GM23338 (cell line): ENCODE measurements at regions not wholly inside any gene's neighbourhood (a gene's known extent, or its start where the extent isn't known, plus 50 kb on each side); places are given as distances from the start of the nearest gene placed in this dataset.

ENCODE experiments used
- ATAC-seq: fragments of 200-7000 bp; cut with Tn5 transposase; 3 replicates; pipeline ENCODE4 v1.9.1; 2020
- DNase-seq: peaks from one replicate; pipeline ENCODE4 v3.0.0-alpha.2; 2015; ENCODE audit warnings: low spot score
- H2AFZ ChIP-seq: fragments of 200-600 bp; sonication (generic); 2 replicates; pipeline ENCODE4 v1.8.0; 2016; ENCODE audit warnings: antibody characterized with exemption, mild to moderate bottlenecking, moderate library complexity
- H3F3A ChIP-seq: fragments of 200-600 bp; sonication (generic); replicated peaks from 2 replicates; pipeline ENCODE4 v1.8.0; 2017; ENCODE audit warnings: antibody characterized with exemption, mixed run types, low read depth
- H3K27ac ChIP-seq: fragments of 200-600 bp; sonication (generic); 2 replicates; pipeline ENCODE4 v1.6.1; 2016; ENCODE audit warnings: low read depth
- H3K27me3 ChIP-seq: fragments of 200-600 bp; sonication (generic); 2 replicates; pipeline ENCODE4 v1.8.0; 2016; ENCODE audit warnings: mild to moderate bottlenecking, mixed run types, moderate library complexity; ENCODE audit not compliant: insufficient read depth
- H3K36me3 ChIP-seq: fragments of 200-600 bp; sonication (generic); 2 replicates; pipeline ENCODE4 v1.8.0; 2016; ENCODE audit warnings: mild to moderate bottlenecking; ENCODE audit not compliant: insufficient read depth
- H3K4me1 ChIP-seq: fragments of 200-600 bp; sonication (generic); 2 replicates; pipeline ENCODE4 v1.8.0; 2016; ENCODE audit warnings: mild to moderate bottlenecking, moderate library complexity; ENCODE audit not compliant: insufficient read depth
- H3K4me2 ChIP-seq: fragments of 200-600 bp; sonication (generic); 2 replicates; pipeline ENCODE4 v1.7.1; 2017; ENCODE audit warnings: mixed run types
- H3K4me3 ChIP-seq: fragments of 200-600 bp; sonication (generic); 2 replicates; pipeline ENCODE4 v1.6.1; 2016; ENCODE audit warnings: mixed run types
- H3K79me2 ChIP-seq: fragments of 200-600 bp; sonication (generic); replicated peaks from 2 replicates; pipeline ENCODE4 v1.8.0; 2017; ENCODE audit warnings: mild to moderate bottlenecking; ENCODE audit not compliant: insufficient read depth
- H3K9me2 ChIP-seq: fragments of 200-600 bp; sonication (generic); 2 replicates; pipeline ENCODE4 v1.8.0; 2017; ENCODE audit not compliant: insufficient read depth
- H4K20me1 ChIP-seq: fragments of 200-600 bp; sonication (generic); replicated peaks from 2 replicates; pipeline ENCODE4 v1.8.0; 2017; ENCODE audit warnings: mild to moderate bottlenecking; ENCODE audit not compliant: insufficient read depth
- H3K27ac Mint-ChIP-seq: 2 replicates; pipeline ENCODE4 v1.8.0; 2020; ENCODE audit warnings: inconsistent platforms, mild to moderate bottlenecking, moderate library complexity, mixed read lengths
- H3K27me3 Mint-ChIP-seq: 3 replicates; pipeline ENCODE4 v1.8.0; 2022; ENCODE audit warnings: low read depth, mild to moderate bottlenecking, moderate library complexity, mixed read lengths, inconsistent platforms; ENCODE audit not compliant: insufficient read depth, poor library complexity
- H3K36me3 Mint-ChIP-seq: 3 replicates; pipeline ENCODE4 v1.8.0; 2021; ENCODE audit warnings: low read depth, mild to moderate bottlenecking, inconsistent platforms, moderate library complexity, mixed read lengths
- H3K4me1 Mint-ChIP-seq: 3 replicates; pipeline ENCODE4 v1.8.0; 2020; ENCODE audit warnings: mild to moderate bottlenecking, inconsistent platforms, mixed read lengths
- H3K4me3 Mint-ChIP-seq: 3 replicates; pipeline ENCODE4 v1.8.0; 2021; ENCODE audit warnings: moderate library complexity, mild to moderate bottlenecking, inconsistent platforms, mixed read lengths
- H3K9me3 Mint-ChIP-seq: 3 replicates; pipeline ENCODE4 v1.8.0; 2020; ENCODE audit warnings: moderate library complexity, mild to moderate bottlenecking, inconsistent platforms, mixed read lengths
- CREB1 ChIP-seq: fragments of 250-450 bp; sonication (Bioruptor Pico); IDR thresholded peaks from 2 replicates; pipeline ENCODE4 v1.5.0; 2020; ENCODE audit warnings: low read depth, mild to moderate bottlenecking, moderate library complexity
- ETS1 ChIP-seq: IDR thresholded peaks from 2 replicates; pipeline ENCODE4 v1.6.1; 2016; ENCODE audit warnings: antibody characterized with exemption
- EZH2 ChIP-seq: fragments of 200-600 bp; sonication (generic); IDR thresholded peaks from one replicate; pipeline ENCODE4 v1.8.0; 2017; ENCODE audit warnings: antibody characterized with exemption, mild to moderate bottlenecking, low read depth; ENCODE audit not compliant: unreplicated experiment
- EZH2phosphoT487 ChIP-seq: fragments of 200-600 bp; sonication (generic); IDR thresholded peaks from one replicate; pipeline ENCODE4 v1.8.1; 2018; ENCODE audit warnings: antibody characterized with exemption; ENCODE audit not compliant: unreplicated experiment
- JUNB ChIP-seq: IDR thresholded peaks from one replicate; pipeline ENCODE4 v1.6.1; 2016; ENCODE audit warnings: antibody characterized with exemption; ENCODE audit not compliant: unreplicated experiment
- NANOG ChIP-seq: IDR thresholded peaks from 2 replicates; pipeline ENCODE4 v1.6.1; 2016; ENCODE audit warnings: antibody characterized with exemption, borderline replicate concordance
- POLR2AphosphoS5 ChIP-seq: IDR thresholded peaks from 2 replicates; pipeline ENCODE4 v1.6.1; 2016; ENCODE audit warnings: antibody characterized with exemption, low read depth
- STAT1 ChIP-seq: IDR thresholded peaks from one replicate; pipeline ENCODE4 v1.6.1; 2016; ENCODE audit warnings: antibody characterized with exemption; ENCODE audit not compliant: unreplicated experiment
- ZNF114 ChIP-seq: fragments of 250-450 bp; sonication (Bioruptor Pico); IDR thresholded peaks from 2 replicates; pipeline ENCODE4 v1.5.0; 2020; ENCODE audit warnings: mild to moderate bottlenecking, moderate library complexity
- ZNF331 ChIP-seq: fragments of 250-450 bp; sonication (Bioruptor Pico); IDR thresholded peaks from 2 replicates; pipeline ENCODE4 v1.5.0; 2020; ENCODE audit warnings: low read depth, mild to moderate bottlenecking, moderate library complexity
- TF ChIP-seq, protein P1 (sequence below): IDR thresholded peaks from one replicate; pipeline ENCODE4 v1.6.1; 2018; ENCODE audit warnings: antibody characterized with exemption; ENCODE audit not compliant: unreplicated experiment
- TF ChIP-seq, protein P2 (sequence below): fragments of 250-450 bp; sonication (Bioruptor Pico); IDR thresholded peaks from 2 replicates; pipeline ENCODE4 v1.5.0; 2020; ENCODE audit warnings: mild to moderate bottlenecking, moderate library complexity
- TF ChIP-seq, protein P3 (sequence below), 2 experiments: fragments of 200-600 bp in 1 of 2; sonication (generic) in 1 of 2; conservative IDR thresholded peaks; 2 replicates each; pipeline versions ENCODE4 v1.5.1 to v1.6.1; 2016 to 2017; ENCODE audit warnings: antibody characterized with exemption in 2 of 2, low read depth in 2 of 2, mild to moderate bottlenecking in 2 of 2, moderate library complexity in 1 of 2

- Mint-ChIP-seq H3K27me3 (peaks cover 11% of the 10 kb centered on the region), H3K27ac (no peak overlapping the region), H3K4me3 (no peak overlapping the region), H3K36me3 (peaks cover 4% of the 10 kb centered on the region; the same call in 2 of the 3 replicates), H3K9me3 (peaks cover 9% of the 10 kb centered on the region; the same call in 2 of the 3 replicates), H3K4me1 (peaks cover 34% of the 10 kb centered on the region)
- no peaks in the 10 kb centered on the region for H3K27me3 ChIP-seq
- ATAC-seq, result no peak
- H4K20me1 ChIP-seq, result no peaks in the 10 kb centered on the region; the same call in 1 of the 2 replicates
- H3K4me1 ChIP-seq, result peaks cover 24% of the 10 kb centered on the region
- no peaks in the 10 kb centered on the region for H3K36me3 ChIP-seq
- no peak overlapping the region for H3K4me2 ChIP-seq
- H3K4me3 ChIP-seq, result no peak overlapping the region
- 0 out of 2 replicates have a peak, but pooled peaks cover 4% of the 10 kb centered on the region for H3K9me2 ChIP-seq
- H3K79me2 ChIP-seq, result no peaks in the 10 kb centered on the region
- H3F3A ChIP-seq, result no peaks in the 10 kb centered on the region
- TF ChIP-seq JUNB (no peak), CREB1 (CRISPR knock-in tag) (no peak), ZNF114 (CRISPR knock-in tag) (no peak), EZH2phosphoT487 (no peak), EZH2 (no peak), STAT1 (no peak), ETS1 (no peak), POLR2AphosphoS5 (no peak), ZNF331 (CRISPR knock-in tag) (no peak), NANOG (no peak)
- TF ChIP-seq, protein P1, sequence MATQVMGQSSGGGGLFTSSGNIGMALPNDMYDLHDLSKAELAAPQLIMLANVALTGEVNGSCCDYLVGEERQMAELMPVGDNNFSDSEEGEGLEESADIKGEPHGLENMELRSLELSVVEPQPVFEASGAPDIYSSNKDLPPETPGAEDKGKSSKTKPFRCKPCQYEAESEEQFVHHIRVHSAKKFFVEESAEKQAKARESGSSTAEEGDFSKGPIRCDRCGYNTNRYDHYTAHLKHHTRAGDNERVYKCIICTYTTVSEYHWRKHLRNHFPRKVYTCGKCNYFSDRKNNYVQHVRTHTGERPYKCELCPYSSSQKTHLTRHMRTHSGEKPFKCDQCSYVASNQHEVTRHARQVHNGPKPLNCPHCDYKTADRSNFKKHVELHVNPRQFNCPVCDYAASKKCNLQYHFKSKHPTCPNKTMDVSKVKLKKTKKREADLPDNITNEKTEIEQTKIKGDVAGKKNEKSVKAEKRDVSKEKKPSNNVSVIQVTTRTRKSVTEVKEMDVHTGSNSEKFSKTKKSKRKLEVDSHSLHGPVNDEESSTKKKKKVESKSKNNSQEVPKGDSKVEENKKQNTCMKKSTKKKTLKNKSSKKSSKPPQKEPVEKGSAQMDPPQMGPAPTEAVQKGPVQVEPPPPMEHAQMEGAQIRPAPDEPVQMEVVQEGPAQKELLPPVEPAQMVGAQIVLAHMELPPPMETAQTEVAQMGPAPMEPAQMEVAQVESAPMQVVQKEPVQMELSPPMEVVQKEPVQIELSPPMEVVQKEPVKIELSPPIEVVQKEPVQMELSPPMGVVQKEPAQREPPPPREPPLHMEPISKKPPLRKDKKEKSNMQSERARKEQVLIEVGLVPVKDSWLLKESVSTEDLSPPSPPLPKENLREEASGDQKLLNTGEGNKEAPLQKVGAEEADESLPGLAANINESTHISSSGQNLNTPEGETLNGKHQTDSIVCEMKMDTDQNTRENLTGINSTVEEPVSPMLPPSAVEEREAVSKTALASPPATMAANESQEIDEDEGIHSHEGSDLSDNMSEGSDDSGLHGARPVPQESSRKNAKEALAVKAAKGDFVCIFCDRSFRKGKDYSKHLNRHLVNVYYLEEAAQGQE, result no peak
- TF ChIP-seq, protein P2, sequence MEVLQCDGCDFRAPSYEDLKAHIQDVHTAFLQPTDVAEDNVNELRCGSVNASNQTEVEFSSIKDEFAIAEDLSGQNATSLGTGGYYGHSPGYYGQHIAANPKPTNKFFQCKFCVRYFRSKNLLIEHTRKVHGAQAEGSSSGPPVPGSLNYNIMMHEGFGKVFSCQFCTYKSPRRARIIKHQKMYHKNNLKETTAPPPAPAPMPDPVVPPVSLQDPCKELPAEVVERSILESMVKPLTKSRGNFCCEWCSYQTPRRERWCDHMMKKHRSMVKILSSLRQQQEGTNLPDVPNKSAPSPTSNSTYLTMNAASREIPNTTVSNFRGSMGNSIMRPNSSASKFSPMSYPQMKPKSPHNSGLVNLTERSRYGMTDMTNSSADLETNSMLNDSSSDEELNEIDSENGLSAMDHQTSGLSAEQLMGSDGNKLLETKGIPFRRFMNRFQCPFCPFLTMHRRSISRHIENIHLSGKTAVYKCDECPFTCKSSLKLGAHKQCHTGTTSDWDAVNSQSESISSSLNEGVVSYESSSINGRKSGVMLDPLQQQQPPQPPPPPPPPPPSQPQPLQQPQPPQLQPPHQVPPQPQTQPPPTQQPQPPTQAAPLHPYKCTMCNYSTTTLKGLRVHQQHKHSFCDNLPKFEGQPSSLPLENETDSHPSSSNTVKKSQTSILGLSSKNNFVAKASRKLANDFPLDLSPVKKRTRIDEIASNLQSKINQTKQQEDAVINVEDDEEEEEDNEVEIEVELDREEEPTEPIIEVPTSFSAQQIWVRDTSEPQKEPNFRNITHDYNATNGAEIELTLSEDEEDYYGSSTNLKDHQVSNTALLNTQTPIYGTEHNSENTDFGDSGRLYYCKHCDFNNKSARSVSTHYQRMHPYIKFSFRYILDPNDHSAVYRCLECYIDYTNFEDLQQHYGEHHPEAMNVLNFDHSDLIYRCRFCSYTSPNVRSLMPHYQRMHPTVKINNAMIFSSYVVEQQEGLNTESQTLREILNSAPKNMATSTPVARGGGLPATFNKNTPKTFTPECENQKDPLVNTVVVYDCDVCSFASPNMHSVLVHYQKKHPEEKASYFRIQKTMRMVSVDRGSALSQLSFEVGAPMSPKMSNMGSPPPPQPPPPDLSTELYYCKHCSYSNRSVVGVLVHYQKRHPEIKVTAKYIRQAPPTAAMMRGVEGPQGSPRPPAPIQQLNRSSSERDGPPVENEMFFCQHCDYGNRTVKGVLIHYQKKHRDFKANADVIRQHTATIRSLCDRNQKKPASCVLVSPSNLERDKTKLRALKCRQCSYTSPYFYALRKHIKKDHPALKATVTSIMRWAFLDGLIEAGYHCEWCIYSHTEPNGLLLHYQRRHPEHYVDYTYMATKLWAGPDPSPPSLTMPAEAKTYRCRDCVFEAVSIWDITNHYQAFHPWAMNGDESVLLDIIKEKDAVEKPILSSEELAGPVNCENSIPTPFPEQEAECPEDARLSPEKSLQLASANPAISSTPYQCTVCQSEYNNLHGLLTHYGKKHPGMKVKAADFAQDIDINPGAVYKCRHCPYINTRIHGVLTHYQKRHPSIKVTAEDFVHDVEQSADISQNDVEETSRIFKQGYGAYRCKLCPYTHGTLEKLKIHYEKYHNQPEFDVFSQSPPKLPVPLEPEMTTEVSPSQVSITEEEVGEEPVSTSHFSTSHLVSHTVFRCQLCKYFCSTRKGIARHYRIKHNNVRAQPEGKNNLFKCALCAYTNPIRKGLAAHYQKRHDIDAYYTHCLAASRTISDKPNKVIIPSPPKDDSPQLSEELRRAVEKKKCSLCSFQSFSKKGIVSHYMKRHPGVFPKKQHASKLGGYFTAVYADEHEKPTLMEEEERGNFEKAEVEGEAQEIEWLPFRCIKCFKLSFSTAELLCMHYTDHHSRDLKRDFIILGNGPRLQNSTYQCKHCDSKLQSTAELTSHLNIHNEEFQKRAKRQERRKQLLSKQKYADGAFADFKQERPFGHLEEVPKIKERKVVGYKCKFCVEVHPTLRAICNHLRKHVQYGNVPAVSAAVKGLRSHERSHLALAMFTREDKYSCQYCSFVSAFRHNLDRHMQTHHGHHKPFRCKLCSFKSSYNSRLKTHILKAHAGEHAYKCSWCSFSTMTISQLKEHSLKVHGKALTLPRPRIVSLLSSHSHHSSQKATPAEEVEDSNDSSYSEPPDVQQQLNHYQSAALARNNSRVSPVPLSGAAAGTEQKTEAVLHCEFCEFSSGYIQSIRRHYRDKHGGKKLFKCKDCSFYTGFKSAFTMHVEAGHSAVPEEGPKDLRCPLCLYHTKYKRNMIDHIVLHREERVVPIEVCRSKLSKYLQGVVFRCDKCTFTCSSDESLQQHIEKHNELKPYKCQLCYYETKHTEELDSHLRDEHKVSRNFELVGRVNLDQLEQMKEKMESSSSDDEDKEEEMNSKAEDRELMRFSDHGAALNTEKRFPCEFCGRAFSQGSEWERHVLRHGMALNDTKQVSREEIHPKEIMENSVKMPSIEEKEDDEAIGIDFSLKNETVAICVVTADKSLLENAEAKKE (CRISPR knock-in tag), result no peak
- TF ChIP-seq, protein P3, sequence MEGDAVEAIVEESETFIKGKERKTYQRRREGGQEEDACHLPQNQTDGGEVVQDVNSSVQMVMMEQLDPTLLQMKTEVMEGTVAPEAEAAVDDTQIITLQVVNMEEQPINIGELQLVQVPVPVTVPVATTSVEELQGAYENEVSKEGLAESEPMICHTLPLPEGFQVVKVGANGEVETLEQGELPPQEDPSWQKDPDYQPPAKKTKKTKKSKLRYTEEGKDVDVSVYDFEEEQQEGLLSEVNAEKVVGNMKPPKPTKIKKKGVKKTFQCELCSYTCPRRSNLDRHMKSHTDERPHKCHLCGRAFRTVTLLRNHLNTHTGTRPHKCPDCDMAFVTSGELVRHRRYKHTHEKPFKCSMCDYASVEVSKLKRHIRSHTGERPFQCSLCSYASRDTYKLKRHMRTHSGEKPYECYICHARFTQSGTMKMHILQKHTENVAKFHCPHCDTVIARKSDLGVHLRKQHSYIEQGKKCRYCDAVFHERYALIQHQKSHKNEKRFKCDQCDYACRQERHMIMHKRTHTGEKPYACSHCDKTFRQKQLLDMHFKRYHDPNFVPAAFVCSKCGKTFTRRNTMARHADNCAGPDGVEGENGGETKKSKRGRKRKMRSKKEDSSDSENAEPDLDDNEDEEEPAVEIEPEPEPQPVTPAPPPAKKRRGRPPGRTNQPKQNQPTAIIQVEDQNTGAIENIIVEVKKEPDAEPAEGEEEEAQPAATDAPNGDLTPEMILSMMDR (conservative IDR thresholded peaks at IDR 0.05; ENCODE audit: low read depth in 2 of 2), result no peak
- no peak overlapping the region for H2AFZ ChIP-seq
- no peak for DNase-seq
- H3K27ac ChIP-seq, result no peak overlapping the region
These were observed 57.7 kb upstream of the TNS3 start for GRCh38 chr7:47639495-47640110.
